ENCODE measurements at regions not wholly inside any gene's neighbourhood (a gene's known extent, or its start where the extent isn't known, plus 50 kb on each side); places are given as distances from the start of the nearest gene placed in this dataset.

DNA sequence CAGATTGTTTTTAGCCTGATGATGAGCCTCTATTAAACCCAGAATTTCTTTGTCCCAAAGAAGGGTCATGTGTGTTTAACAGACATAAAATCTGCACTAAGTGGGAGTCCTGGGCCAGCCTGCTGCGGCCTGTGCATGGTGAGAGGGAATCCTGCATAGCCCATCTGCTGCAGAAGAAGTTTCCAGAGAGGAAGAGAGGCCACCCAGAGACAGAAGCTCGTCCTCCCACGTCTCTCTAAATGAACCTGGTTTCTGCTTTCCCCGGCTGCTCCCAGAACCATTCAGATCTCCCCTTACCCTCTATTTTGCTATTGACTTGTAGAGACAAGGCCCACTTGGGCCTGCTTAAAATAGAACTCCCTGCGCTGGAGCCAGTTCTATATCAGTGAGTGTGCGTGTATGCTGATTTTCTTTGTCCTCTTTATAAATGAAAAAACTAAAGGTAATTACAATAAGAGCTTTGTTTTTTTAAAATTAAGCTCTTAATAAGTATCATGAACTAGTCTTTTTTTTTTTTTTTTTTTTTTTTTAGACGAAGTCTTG is 142.8 kb upstream of the RAB4A start:
- TF ChIP-seq, protein P1, sequence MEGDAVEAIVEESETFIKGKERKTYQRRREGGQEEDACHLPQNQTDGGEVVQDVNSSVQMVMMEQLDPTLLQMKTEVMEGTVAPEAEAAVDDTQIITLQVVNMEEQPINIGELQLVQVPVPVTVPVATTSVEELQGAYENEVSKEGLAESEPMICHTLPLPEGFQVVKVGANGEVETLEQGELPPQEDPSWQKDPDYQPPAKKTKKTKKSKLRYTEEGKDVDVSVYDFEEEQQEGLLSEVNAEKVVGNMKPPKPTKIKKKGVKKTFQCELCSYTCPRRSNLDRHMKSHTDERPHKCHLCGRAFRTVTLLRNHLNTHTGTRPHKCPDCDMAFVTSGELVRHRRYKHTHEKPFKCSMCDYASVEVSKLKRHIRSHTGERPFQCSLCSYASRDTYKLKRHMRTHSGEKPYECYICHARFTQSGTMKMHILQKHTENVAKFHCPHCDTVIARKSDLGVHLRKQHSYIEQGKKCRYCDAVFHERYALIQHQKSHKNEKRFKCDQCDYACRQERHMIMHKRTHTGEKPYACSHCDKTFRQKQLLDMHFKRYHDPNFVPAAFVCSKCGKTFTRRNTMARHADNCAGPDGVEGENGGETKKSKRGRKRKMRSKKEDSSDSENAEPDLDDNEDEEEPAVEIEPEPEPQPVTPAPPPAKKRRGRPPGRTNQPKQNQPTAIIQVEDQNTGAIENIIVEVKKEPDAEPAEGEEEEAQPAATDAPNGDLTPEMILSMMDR (conservative IDR thresholded peaks at IDR 0.05; ENCODE audit: low read depth, low read length), result no peak
- TF ChIP-seq EZH2 (IDR thresholded peaks at IDR 0.05; ENCODE audit: borderline replicate concordance, low read depth, low read length, poor library complexity, severe bottlenecking), result no peak
